ENCODE measurements at regions not wholly inside any gene's neighbourhood (a gene's known extent, or its start where the extent isn't known, plus 50 kb on each side); places are given as distances from the start of the nearest gene placed in this dataset.

DNA sequence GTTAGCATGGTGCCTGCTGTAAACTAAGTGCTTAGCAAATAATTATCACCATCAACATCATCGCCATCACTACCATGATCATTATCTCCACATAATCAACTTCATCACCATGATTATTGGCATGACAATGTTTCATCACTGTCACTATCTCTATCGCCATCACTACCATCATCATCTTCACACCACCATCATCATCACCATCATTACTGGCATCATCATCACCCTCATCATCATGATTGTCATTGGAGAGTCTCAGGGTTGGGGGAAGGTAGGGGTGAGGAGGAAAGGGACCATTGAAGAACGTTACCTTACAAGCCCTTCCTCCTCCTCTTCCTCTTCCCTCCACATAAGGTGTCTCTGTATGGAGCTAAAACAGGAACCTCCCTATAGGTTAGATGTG, 54.9 kb upstream of the GPR26 start:
- Histone ChIP-seq H3K27ac (no peak overlapping the region), H3K36me3 (no peaks in the 10 kb centered on the region), H3F3A (ENCODE audit: low read depth) (peaks cover 16% of the 10 kb centered on the region), H3K79me2 (ENCODE audit: low read depth) (no peaks in the 10 kb centered on the region), H3K9ac (no peak overlapping the region), H3K4me3 (no peak overlapping the region), H3K27me3 (peaks cover 11% of the 10 kb centered on the region), H3K4me1 (peaks cover 28% of the 10 kb centered on the region), H4K20me1 (ENCODE audit: low read depth) (peaks cover 25% of the 10 kb centered on the region), H3K9me3 (ENCODE audit: low read depth) (no peaks in the 10 kb centered on the region), H2AFZ (replicated peaks) (no peak overlapping the region), H3K4me2 (no peak overlapping the region)
- H3K9me3 Mint-ChIP-seq = no peaks in the 10 kb centered on the region
- H3K27me3 Mint-ChIP-seq (ENCODE audit: insufficient read depth, low read depth) = peaks cover 17% of the 10 kb centered on the region
- H3K36me3 Mint-ChIP-seq = no peaks in the 10 kb centered on the region
- no peak overlapping the region for H3K27ac Mint-ChIP-seq
- H3K4me3 Mint-ChIP-seq = no peak overlapping the region
- H3K4me1 Mint-ChIP-seq = peaks cover 3% of the 10 kb centered on the region
- TF ChIP-seq EZH2phosphoT487 (IDR thresholded peaks at IDR 0.05) = no peak
- TF ChIP-seq, protein P1, sequence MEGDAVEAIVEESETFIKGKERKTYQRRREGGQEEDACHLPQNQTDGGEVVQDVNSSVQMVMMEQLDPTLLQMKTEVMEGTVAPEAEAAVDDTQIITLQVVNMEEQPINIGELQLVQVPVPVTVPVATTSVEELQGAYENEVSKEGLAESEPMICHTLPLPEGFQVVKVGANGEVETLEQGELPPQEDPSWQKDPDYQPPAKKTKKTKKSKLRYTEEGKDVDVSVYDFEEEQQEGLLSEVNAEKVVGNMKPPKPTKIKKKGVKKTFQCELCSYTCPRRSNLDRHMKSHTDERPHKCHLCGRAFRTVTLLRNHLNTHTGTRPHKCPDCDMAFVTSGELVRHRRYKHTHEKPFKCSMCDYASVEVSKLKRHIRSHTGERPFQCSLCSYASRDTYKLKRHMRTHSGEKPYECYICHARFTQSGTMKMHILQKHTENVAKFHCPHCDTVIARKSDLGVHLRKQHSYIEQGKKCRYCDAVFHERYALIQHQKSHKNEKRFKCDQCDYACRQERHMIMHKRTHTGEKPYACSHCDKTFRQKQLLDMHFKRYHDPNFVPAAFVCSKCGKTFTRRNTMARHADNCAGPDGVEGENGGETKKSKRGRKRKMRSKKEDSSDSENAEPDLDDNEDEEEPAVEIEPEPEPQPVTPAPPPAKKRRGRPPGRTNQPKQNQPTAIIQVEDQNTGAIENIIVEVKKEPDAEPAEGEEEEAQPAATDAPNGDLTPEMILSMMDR (IDR thresholded peaks at IDR 0.05) = no peak
- TF ChIP-seq EZH2 (IDR thresholded peaks at IDR 0.05) = no peak
- DNase-seq (ENCODE audit: low spot score) = no peak

DNA sequence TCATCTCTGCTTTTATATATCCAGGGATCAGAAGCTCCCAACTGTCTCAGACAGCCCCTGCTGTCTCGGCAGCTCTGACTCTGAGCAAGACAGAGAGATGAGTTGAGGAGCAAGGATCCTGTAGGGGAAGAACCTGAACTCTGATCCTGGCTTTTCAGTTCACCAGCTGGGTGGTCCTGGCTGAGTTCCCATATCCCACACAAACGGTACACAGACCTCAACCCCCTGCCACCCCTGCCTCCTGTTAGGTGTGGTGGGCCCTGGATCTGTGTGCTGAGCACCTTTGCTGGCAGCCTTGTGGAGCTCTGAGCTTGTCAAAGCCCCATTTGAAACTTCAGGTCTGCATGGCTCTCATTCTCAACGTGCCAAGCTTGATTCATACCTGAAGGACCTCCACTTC, 54.3 kb upstream of the GPR26 start:
- H3F3A ChIP-seq (ENCODE audit: low read depth) = peaks cover 14% of the 10 kb centered on the region
- peaks cover 24% of the 10 kb centered on the region for H4K20me1 ChIP-seq (ENCODE audit: low read depth)
- H3K27me3 Mint-ChIP-seq (ENCODE audit: insufficient read depth, low read depth) = peaks cover 17% of the 10 kb centered on the region
- H3K36me3 ChIP-seq = no peaks in the 10 kb centered on the region
- no peak overlapping the region for H3K4me3 ChIP-seq
- H3K9ac ChIP-seq = no peak overlapping the region
- no peaks in the 10 kb centered on the region for H3K9me3 ChIP-seq (ENCODE audit: low read depth)
- DNase-seq (ENCODE audit: low spot score) = no peak
- H3K27me3 ChIP-seq = peaks cover 14% of the 10 kb centered on the region
- no peak overlapping the region for H2AFZ ChIP-seq (replicated peaks)
- H3K79me2 ChIP-seq (ENCODE audit: low read depth) = no peaks in the 10 kb centered on the region
- no peak overlapping the region for H3K4me2 ChIP-seq
- no peak overlapping the region for H3K27ac ChIP-seq
- H3K4me1 Mint-ChIP-seq = peaks cover 3% of the 10 kb centered on the region
- no peaks in the 10 kb centered on the region for H3K9me3 Mint-ChIP-seq
- H3K4me1 ChIP-seq = peaks cover 26% of the 10 kb centered on the region
- no peak overlapping the region for H3K27ac Mint-ChIP-seq
- H3K4me3 Mint-ChIP-seq = no peak overlapping the region
- no peaks in the 10 kb centered on the region for H3K36me3 Mint-ChIP-seq
- TF ChIP-seq, protein P1 (IDR thresholded peaks at IDR 0.05) = no peak
- TF ChIP-seq EZH2phosphoT487 (IDR thresholded peaks at IDR 0.05) (no peak), EZH2 (IDR thresholded peaks at IDR 0.05) (no peak)

- Mint-ChIP-seq H3K27me3 (ENCODE audit: insufficient read depth, low read depth) (peaks cover 13% of the 10 kb centered on the region), H3K4me3 (no peak overlapping the region), H3K9me3 (no peaks in the 10 kb centered on the region), H3K4me1 (no peaks in the 10 kb centered on the region), H3K27ac (no peak overlapping the region), H3K36me3 (no peaks in the 10 kb centered on the region)
- Histone ChIP-seq H3K27me3 (peaks cover 14% of the 10 kb centered on the region), H3K4me2 (no peak overlapping the region), H3F3A (ENCODE audit: low read depth) (no peaks in the 10 kb centered on the region), H3K4me3 (no peak overlapping the region), H4K20me1 (ENCODE audit: low read depth) (peaks cover 19% of the 10 kb centered on the region), H2AFZ (replicated peaks) (no peak overlapping the region), H3K9ac (no peak overlapping the region), H3K36me3 (no peaks in the 10 kb centered on the region), H3K9me3 (ENCODE audit: low read depth) (no peaks in the 10 kb centered on the region), H3K27ac (no peak overlapping the region), H3K79me2 (ENCODE audit: low read depth) (no peaks in the 10 kb centered on the region), H3K4me1 (peaks cover 11% of the 10 kb centered on the region)
- TF ChIP-seq, protein P1 (IDR thresholded peaks at IDR 0.05) = no peak
- no peak for TF ChIP-seq EZH2 (IDR thresholded peaks at IDR 0.05)
- no peak for TF ChIP-seq EZH2phosphoT487 (IDR thresholded peaks at IDR 0.05)
- DNase-seq (ENCODE audit: low spot score) = no peak
These were observed 52.8 kb upstream of the GPR26 start for GRCh38 chr10:123613346-123613850.

All from neural progenitor cell (in vitro differentiated cells).